ENCODE measurements at regions not wholly inside any gene's neighbourhood (a gene's known extent, or its start where the extent isn't known, plus 50 kb on each side); places are given as distances from the start of the nearest gene placed in this dataset.

DNA sequence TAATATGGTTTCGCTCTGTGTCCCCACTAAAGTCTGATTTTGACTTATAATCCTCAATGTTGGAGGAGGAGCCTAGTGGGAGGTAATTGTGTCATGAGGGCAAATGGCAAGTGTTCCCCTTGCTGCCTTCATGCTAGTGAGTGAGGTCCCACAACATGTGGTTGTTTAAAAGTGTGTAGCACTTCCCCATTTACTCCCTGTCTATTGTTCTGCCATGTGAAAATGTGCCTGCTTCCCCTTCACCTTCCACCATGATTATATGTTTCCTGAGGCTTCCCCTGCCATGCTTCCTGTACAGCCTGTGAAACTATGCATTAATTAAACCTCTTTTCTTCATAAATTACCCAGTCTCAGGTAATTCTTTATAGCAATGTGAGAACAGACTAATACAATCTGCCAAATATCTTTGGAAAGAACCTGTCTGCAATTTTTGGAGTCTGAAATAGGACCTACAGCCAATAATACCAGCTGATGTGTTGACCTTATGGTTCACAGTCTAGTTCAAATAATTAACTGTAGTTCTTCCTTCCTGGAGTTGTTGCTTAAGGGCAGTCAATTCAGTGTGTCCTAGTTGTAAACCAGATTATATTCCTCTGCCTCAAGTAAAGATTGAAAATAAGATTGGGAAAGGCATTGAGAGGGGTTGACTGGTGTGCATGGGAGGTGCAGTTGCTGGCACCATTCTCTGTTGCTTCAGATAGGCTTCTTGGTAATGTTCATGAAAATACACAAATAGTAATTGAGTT, 1442.9 kb downstream of the SLITRK1 start:
- TF ChIP-seq, protein P1, sequence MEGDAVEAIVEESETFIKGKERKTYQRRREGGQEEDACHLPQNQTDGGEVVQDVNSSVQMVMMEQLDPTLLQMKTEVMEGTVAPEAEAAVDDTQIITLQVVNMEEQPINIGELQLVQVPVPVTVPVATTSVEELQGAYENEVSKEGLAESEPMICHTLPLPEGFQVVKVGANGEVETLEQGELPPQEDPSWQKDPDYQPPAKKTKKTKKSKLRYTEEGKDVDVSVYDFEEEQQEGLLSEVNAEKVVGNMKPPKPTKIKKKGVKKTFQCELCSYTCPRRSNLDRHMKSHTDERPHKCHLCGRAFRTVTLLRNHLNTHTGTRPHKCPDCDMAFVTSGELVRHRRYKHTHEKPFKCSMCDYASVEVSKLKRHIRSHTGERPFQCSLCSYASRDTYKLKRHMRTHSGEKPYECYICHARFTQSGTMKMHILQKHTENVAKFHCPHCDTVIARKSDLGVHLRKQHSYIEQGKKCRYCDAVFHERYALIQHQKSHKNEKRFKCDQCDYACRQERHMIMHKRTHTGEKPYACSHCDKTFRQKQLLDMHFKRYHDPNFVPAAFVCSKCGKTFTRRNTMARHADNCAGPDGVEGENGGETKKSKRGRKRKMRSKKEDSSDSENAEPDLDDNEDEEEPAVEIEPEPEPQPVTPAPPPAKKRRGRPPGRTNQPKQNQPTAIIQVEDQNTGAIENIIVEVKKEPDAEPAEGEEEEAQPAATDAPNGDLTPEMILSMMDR (IDR thresholded peaks at IDR 0.05), result no peak
- ATAC-seq, result no peak
- Histone ChIP-seq H3K27ac (no peak overlapping the region), H3K36me3 (no peaks in the 10 kb centered on the region), H3K27me3 (no peaks in the 10 kb centered on the region), H3K4me3 (no peak overlapping the region), H3K9me3 (no peaks in the 10 kb centered on the region), H3K4me1 (no peaks in the 10 kb centered on the region)
- FAIRE-seq, result no peak
- intact Hi-C loops (cut with DNase I), result no loop called here
- WGBS, 2 donors, result 0 to 48% methylated on average over 1 of the region's 1 CpG
- DNase-seq, result no peak

DNA sequence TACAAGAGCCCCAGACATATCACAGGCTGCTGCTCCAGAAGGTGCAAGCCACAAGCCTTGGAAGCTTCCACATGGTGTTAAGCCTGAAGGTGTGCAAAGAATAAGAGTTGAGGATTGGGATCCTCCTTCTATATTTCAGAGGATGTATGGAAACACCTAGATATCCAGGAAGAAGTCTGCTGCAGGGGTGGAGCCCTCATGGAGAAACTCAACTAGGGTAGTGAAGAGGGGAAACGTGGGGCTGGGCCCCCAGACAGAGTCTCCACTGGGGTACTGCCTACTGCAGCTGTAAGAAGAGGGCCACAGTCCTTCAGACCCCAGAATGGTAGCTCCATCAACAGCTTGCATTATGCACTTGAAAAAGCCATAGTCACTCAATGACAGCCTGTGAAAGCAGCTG, 1444.0 kb downstream of the SLITRK1 start:
- no peak for DNase-seq
- no peak for ATAC-seq
- FAIRE-seq, result no peak
- H3K4me1 ChIP-seq, result no peaks in the 10 kb centered on the region
- H3K36me3 ChIP-seq, result no peaks in the 10 kb centered on the region
- no peaks in the 10 kb centered on the region for H3K27me3 ChIP-seq
- H3K27ac ChIP-seq, result no peak overlapping the region
- no peak overlapping the region for H3K4me3 ChIP-seq
- H3K9me3 ChIP-seq, result no peaks in the 10 kb centered on the region
- intact Hi-C loops (cut with DNase I), result no loop called here
- WGBS, 2 donors, result 14 to 20% methylated on average over 1 of the region's 1 CpG
- TF ChIP-seq, protein P1 (IDR thresholded peaks at IDR 0.05), result no peak

DNA sequence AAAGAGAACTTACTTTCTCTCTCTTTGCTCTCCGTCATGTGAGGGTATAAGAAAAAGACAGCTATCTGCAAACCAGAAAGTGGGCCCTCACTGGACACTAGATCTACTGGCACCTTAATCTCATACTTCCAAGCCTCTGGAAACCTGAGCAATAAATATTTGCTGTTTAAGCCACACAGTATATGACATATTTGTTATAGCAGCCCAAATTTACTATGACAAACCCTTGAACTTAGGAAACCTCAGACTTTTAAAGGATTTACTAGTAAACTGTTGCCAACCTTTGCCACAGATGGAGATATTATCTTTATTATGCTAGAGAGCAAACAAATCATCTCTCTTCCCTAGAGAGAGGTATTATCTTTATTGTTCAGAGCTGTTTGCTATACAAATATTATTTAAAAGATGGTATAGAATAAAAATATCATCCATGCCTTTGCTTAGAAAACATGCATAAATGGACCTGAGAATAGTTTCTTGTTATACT, 1446.1 kb downstream of the SLITRK1 start:
- Histone ChIP-seq H3K36me3 (no peaks in the 10 kb centered on the region), H3K4me3 (no peak overlapping the region), H3K27me3 (no peaks in the 10 kb centered on the region), H3K9me3 (no peaks in the 10 kb centered on the region), H3K4me1 (no peaks in the 10 kb centered on the region), H3K27ac (no peak overlapping the region)
- FAIRE-seq (no peak), DNase-seq (no peak), ATAC-seq (no peak)
- WGBS, 2 donors, result 68 to 75% methylated on average over 1 of the region's 1 CpG
- intact Hi-C loops (cut with DNase I), result no loop called here
- TF ChIP-seq, protein P1 (IDR thresholded peaks at IDR 0.05), result no peak

DNA sequence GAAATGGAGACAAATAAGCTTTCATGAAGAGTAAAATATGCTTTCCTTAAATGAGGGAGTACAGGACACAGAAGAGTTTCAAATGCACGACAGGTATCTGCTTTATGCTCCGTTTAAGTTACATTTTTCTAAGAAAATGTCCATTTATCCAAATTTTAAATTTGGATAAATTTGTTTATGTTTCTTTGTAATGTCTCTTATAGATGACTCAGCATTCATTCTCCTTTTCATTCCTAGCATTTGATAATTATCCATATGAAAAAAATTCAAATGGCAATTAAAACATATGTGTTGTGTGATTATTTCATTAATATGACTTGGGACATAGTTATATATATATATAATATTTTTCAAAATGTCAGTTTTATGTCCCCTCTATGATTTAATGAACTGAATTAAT, 1449.3 kb downstream of the SLITRK1 start:
- Histone ChIP-seq H3K4me3 (no peak overlapping the region), H3K4me1 (no peaks in the 10 kb centered on the region), H3K9me3 (no peaks in the 10 kb centered on the region), H3K36me3 (no peaks in the 10 kb centered on the region), H3K27me3 (no peaks in the 10 kb centered on the region), H3K27ac (no peak overlapping the region)
- no peak for FAIRE-seq
- ATAC-seq, result no peak
- 74 to 88% methylated on average over 2 of the region's 2 CpGs for WGBS, 2 donors
- no peak for DNase-seq
- intact Hi-C loops (cut with DNase I), result no loop called here
- TF ChIP-seq, protein P1 (IDR thresholded peaks at IDR 0.05), result no peak

DNA sequence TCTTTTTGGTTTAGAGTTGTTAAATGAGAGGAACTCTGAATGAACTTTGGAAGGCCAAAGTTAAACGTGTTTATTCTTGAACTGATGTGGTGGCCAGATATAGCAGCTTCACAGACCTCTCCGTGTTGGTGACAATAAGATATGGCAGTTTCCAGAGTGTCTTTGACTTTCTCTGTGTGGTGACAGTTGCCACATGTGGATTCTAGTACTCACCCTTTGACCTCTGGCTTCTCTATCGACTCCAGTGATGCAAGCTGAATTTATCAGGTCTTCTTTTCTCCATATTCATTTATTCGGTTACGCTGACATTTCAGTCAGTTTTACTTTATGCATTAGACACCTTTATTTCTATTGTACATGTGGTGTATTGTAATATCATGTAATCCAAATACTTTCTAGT, 1469.5 kb downstream of the SLITRK1 start:
- Histone ChIP-seq H3K27ac (no peak overlapping the region), H3K9me3 (no peaks in the 10 kb centered on the region), H3K4me3 (no peak overlapping the region), H3K27me3 (no peaks in the 10 kb centered on the region), H3K36me3 (no peaks in the 10 kb centered on the region), H3K4me1 (no peaks in the 10 kb centered on the region)
- WGBS, 2 donors, result 56 to 65% methylated on average over 5 of the region's 5 CpGs
- no peak for FAIRE-seq
- intact Hi-C loops (cut with DNase I), result no loop called here
- no peak for ATAC-seq
- TF ChIP-seq, protein P1 (IDR thresholded peaks at IDR 0.05), result no peak
- DNase-seq, result no peak

Data from pancreas (tissue), 10 donors.